ENCODE measurements at regions not wholly inside any gene's neighbourhood (a gene's known extent, or its start where the extent isn't known, plus 50 kb on each side); places are given as distances from the start of the nearest gene placed in this dataset.

DNA sequence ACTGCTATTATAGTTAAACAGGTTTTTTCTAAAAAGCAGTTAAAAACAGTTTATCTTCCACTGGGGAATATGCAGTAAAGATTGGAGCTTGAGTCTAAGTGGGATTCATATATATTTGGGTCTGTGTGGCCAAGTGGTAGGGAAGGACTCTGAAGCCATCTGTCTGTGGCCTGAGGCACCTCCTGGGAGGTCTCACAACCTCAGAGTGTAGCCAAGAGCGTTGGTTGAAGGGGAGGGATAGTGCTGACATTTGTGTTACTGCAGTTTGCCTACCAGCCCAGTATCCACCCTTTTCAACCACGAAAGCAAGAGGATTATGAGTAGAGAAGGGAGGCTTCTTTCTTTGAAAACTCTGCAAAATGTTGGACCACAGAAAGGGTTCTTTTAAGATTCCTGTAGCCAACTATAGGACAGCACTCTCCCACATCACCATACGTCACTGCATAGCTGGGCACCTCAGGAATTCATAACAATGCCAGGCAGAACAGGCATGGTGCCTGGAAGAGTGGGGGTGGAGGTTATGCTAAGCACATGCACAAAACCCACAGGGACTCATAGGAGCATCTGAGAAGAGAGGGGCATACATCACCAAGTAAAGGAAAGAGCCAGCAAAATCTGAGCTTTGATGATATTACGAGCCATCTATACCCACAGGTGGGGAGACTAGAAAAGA is 90.5 kb upstream of the HEY2 start:
- DNase-seq (ENCODE audit: low read depth) = peak; percentile 18

DNA sequence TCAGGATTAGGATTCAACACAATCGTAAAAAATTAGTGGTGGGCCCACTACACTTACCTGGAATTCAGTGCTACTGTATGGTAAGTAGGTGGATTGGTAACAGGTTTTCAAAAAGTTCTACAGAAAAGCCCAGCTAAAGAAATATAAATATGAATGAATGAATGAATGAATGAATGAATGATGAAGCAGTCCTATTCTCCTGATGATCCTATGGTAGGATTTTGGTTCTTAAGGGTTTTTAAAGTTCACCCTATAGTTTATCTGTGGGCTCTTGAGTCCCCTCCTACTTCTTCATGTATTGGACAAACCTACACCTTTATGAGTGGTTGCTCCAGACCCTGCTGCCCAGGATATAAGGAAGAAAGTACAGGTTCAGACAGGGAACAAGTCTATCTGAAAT is 89.5 kb upstream of the HEY2 start:
- DNase-seq (ENCODE audit: low read depth) = no peak

DNA sequence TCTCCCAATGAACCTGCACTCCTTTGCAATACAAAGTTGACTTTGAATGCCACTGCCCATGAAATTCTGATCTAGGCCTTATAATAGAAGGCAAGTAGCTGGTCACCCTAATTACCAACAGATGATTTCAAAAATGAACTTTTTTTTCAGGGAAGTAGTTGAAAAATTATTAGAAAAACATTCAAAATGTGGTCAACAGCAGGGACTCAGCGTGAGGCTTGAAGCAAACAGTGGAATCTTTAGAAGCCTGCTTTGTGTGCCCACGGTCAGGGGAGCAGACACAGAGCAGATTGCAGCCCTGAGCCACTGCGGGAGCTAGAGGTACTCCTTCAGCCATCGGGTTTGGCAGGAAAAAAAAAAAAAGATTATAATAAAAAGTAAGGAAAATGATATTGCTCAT is 87.1 kb upstream of the HEY2 start:
- no peak for DNase-seq (ENCODE audit: low read depth)

DNA sequence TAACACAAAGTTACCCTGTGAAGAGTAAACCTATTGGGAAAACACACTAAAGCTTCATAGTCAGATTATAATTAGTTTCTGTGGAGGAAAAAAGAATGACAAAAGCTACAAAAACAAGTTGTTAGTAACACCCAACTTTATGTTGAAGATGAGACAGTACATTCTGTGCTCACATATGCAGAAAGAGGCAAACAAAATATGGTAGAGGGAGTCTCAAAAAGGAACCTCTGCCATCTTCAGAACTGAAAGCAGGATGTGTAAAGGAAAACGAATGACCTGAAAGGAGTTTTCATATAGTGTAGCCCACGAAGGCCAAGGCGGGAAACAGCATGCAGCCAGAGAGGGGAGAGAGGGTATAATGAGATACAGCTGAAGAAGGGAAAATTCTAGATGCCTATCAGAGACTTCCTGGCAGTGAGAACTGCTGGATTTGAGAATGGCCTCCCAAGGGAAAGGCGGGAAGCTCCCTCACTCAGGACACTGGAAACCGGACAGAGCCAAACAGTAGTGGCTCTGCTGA is 84.1 kb upstream of the HEY2 start:
- no peak for DNase-seq (ENCODE audit: low read depth)

DNA sequence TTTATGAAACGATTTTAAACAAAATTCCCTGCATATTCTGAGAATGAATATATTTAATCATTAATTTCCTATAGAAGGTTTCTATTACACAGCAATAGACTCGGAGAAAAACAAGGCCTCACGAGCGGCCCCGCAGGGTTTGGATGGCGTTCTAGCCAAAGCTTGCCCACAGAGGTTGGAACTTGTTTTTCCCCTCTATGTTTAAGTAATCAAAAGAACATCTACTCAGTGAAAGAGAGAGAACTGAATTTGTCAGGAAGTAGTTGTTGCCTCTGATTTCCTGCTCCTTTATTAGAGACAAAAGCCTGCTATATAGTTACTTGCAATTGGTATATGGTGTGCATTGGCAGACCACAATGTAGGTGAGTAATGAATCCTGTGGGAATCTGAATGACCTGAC is 82.1 kb upstream of the HEY2 start:
- no peak for DNase-seq (ENCODE audit: low read depth)

DNA sequence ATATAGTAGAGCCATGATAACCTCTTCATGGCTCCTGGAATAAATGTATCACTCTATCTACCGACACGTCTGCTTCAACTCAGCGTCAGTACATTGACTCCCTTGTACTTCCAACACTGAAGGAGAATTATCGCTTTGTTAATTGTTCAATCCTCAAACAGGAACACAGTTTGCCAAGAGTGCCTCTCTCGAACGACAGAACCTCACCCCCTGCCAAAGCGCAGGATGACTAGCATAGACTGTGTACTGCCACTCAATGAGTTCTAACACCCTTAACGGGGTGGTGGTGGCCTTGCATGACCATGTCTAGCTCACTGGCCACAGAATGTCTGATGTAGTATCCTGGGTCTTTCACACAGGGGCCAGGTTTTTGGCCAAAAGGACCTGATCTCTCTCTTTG is 81.4 kb upstream of the HEY2 start:
- no peak for DNase-seq (ENCODE audit: low read depth)

DNA sequence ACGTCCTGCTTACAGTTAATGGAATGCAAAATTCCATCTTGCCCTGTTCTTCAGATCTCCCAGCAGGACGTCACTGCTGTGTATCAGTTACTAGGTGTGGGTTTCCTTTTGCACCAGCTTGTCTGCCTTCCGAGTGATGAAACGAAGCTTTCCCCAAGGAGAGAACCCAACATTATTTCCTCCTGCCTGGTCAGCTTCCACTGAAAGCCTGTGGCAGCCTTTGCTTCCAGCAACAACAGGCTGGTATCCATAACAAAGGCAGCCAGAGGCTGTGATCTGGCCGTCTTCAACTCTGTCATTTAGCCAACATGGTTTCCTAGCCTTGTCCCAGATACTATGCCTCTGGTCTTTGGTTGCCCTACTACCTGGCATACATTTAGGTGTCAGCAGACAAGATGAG is 78.9 kb upstream of the HEY2 start:
- no peak for DNase-seq (ENCODE audit: low read depth)

DNA sequence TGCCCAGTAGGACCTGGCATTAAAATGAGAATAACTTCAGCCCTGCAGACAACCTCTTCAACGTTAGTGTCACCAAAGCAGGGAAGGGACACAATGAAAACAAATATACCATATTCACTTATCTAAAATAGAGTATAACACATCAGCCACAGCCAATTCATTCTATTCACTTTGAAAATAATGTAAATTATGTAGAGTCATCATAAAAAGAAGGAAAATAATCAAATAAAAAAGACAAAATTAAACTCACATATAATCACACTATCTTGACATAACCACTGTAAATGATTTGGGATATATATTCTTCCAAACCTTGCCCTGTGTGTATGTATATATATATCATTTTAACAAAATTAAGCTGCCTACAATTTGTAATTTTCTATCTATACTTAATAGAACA is 78.1 kb upstream of the HEY2 start:
- DNase-seq (ENCODE audit: low read depth) = no peak

DNA sequence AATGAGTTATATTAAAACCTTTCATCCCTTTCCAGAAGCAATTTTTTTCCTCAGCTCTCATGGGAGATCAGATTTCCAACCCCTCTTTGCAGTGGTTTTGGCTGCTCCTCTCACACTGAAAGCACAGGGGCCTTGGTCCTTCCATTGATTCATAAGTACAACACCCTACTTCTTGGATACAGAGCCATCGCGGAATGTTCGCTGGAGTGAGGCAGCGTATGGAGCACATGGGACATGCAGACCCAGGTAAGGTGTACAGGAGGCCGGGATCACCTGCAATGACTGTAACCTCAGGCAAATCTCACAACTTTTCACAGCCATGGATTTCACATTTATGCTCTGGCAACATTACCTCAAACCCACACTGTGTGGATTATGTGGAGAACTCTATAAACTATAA is 75.2 kb upstream of the HEY2 start:
- no peak for DNase-seq (ENCODE audit: low read depth)

DNA sequence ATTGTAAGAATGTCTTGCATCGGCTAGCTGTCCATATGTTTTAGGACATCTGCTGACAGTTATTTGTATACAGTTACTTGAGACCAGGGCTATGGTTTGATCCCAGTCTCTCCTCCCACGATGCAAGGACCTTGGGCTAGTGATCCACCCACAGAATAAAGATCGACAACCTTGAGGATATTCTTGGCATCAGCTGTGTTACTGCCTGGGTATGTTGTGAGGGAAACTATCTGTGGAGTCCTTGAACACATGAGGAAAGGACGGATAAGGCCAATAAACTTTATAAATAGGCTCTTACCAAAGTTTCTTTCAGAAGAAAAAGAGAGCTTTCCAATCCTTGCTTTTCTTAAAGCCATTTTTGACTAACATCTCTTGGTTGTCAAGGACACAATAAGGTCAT is 70.8 kb upstream of the HEY2 start:
- no peak for DNase-seq (ENCODE audit: low read depth)

DNA sequence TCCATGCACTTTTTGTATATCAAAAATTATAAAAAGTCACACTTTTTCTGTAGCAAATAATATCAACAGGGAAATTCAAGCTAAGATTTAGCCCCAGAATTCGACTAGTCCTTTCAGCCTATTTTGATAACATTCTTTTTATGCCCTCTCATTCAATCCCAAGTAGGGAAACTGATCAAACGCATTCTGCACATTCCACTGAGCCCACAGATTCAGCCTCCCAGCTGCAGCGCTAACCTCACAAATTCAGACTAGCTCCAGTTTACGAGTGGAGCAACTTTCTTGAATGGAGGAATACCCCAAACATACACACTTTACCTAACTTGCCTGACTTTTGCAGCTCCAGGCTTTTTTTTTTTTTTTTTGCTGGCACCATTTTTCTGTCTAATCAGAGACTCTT is 70.3 kb upstream of the HEY2 start:
- no peak for DNase-seq (ENCODE audit: low read depth)

DNA sequence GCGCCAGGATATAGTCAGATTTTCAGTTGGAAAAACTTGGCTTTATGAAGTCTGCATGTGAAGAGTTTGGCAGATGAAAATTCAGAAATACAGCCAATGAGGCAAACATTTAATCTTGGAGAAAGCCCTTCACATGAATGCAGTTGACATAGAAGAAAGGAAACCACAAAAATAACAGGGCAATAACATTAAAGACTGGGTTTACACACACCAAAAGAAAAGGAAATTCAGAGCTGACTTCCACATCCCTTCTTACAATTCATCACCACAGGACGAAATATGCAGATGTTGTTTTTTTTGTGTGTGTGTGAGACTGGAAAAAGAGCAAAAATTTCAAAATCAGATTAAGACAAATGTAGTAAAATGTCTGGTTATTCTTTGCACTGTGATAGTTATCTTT is 69.8 kb upstream of the HEY2 start:
- no peak for DNase-seq (ENCODE audit: low read depth)

DNA sequence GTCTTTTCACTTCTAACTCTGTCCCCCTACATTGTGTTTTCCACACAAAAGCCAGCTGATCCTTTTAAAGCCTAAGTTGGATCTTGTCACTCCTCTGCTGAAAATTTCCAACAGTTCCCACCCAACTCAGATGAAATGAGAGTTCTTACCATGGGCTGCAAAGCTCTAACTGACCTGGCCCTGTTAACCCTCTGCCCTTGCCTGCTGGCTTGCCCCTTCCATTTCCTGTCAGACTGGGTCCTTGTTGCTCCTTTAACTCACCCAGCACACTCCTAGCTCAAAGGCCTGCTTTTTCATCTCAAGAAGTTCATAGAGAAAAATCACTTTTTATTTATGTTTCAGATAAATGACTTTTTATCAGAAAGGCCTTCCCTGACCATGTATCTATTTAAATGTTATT is 66.5 kb upstream of the HEY2 start:
- DNase-seq (ENCODE audit: low read depth) = no peak

DNA sequence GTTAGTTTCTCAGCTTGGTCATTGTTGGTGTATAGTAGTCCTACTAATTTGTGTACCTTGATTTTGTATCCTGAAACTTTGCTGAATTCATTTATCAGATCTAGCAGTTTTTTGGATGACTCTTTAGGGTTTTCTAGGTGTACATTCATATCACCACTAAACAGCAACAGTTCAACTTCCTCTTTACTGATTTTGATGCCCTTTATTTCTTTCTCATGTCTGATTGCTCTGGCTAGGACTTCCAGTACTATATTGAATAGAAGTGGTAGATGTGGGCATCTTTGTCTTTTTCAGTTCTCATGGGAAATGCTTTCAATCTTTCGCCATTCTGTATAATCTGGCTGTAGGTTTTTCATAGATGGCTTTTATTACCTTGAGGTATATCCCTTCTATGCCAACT is 61.3 kb upstream of the HEY2 start:
- no peak for DNase-seq (ENCODE audit: low read depth)

DNA sequence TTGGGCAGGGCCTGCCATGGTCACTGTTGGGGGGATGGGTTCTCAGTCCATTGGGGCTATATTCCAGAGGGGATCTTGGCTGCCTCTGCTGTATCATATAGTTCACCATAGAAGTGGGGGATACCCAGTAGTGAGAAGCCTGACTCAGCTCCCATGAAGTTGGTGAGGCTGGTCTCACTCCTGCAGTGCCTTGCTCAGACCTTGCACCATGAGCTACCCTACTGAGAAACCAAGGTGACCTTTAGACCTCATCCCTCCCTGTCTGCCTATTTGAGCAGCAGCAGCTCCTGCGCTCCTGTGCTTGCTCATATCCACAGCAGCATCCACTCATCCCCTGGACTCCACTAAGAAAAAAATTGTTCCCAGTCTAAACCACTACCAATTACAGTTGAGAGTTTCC is 56.0 kb upstream of the HEY2 start:
- no peak for DNase-seq (ENCODE audit: low read depth)

DNA sequence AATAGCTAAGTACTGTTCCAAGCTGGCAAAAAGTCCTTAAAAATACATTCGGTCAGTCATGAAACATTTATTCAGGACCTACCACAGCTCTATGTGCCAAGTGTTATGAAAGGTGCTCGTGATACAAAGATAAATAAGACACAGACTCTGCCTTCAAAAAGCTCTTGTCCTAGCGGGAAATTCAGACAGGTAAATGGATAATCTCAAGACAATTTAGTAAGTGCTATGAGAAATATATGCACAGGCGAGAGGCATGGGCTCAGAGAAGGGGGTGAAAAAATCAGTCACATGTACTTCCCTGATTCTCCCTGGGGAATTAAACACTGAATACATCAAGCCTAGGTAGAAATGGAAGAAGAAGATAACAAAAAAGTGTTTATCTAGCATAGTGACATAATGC is 49.8 kb upstream of the HEY2 start:
- DNase-seq (ENCODE audit: low read depth) = no peak

Measured in GM04503 (cell line).